Prostate gland (tissue), 2 donors: ENCODE measurements at regions not wholly inside any gene's neighbourhood (a gene's known extent, or its start where the extent isn't known, plus 50 kb on each side); places are given as distances from the start of the nearest gene placed in this dataset.

Experiments used
- DNase-seq: peaks from one replicate; pipeline ENCODE4 v3.0.0-alpha.2; 2019; ENCODE audit warnings: low spot score
- H3K27ac ChIP-seq, 2 donors: fragments of 200-600 bp; sonication (generic); 2 replicates each; pipeline ENCODE4 v1.5.1; 2017 to 2019
- H3K27me3 ChIP-seq: fragments of 200-600 bp; sonication (generic); replicated peaks from 2 replicates; pipeline ENCODE4 v1.5.1; 2019; ENCODE audit not compliant: insufficient read depth
- H3K36me3 ChIP-seq, 2 donors: fragments of 200-600 bp; sonication (generic); 1 replicate in 1 of 2; 2 replicates in 1 of 2; pipeline versions ENCODE4 v1.5.1 to v1.8.1; 2017 to 2019
- H3K4me1 ChIP-seq: fragments of 200-600 bp; sonication (generic); replicated peaks from 2 replicates; pipeline ENCODE4 v1.5.1; 2019
- H3K4me3 ChIP-seq, 2 donors: fragments of 200-600 bp; sonication (generic); 2 replicates each; pipeline ENCODE4 v1.5.1; 2017 to 2019
- H3K9me3 ChIP-seq: fragments of 200-600 bp; sonication (generic); 2 replicates; pipeline ENCODE4 v1.5.1; 2017
- CTCF ChIP-seq, 4 experiments: fragments of 200-600 bp in 2 of 4; fragments of 450-650 bp in 2 of 4; sonication (generic) in 2 of 4; IDR thresholded peaks; 1 replicate in 3 of 4; 2 replicates in 1 of 4; pipeline ENCODE4 v1.5.1; 2016 to 2019; ENCODE audit warnings: antibody characterized with exemption in 4 of 4, mild to moderate bottlenecking in 2 of 4, moderate library complexity in 2 of 4
- POLR2A ChIP-seq: fragments of 450-650 bp; IDR thresholded peaks from one replicate; pipeline ENCODE4 v1.6.1; 2016; ENCODE audit warnings: antibody characterized with exemption, mild to moderate bottlenecking
- POLR2AphosphoS5 ChIP-seq: sonication (generic); formaldehyde crosslinking; IDR thresholded peaks from one replicate; pipeline ENCODE4 v1.6.1; 2017; ENCODE audit warnings: antibody characterized with exemption
- WGBS: methylation state at CpG from one replicate; pipeline ENCODE4 v1.1.5; 2018; 5-methylcytosine and 5-hydroxymethylcytosine counted together
- intact Hi-C: fragments of 100-400 bp; cut with DNase I; formaldehyde crosslinking; loops from one replicate; pipeline ENCODE4 v1.14.2; 2022

GRCh38 chr6:6823568-6824224 lies 235.2 kb downstream of the LY86 start:
- intact Hi-C loops, result no loop called here
- no peak for DNase-seq
- no peaks in the 10 kb centered on the region for H3K4me1 ChIP-seq
- TF ChIP-seq POLR2AphosphoS5, result no peak
- TF ChIP-seq POLR2A, result no peak
- no peak for TF ChIP-seq CTCF (IDR thresholded peaks at IDR 0.05)
- H3K4me3 ChIP-seq, result no peak overlapping the region
- WGBS, result 91% methylated on average over 5 of the region's 5 CpGs
- no peaks in the 10 kb centered on the region for H3K36me3 ChIP-seq
- no peaks in the 10 kb centered on the region for H3K9me3 ChIP-seq
- no peaks in the 10 kb centered on the region for H3K27me3 ChIP-seq
- H3K27ac ChIP-seq, result no peak overlapping the region

- H3K36me3 ChIP-seq, result no peaks in the 10 kb centered on the region
- 91% methylated on average over 6 of the region's 6 CpGs for WGBS
- no peak overlapping the region for H3K4me3 ChIP-seq
- TF ChIP-seq CTCF (IDR thresholded peaks at IDR 0.05) (no peak), POLR2AphosphoS5 (no peak), POLR2A (no peak)
- no peaks in the 10 kb centered on the region for H3K27me3 ChIP-seq
- no peaks in the 10 kb centered on the region for H3K9me3 ChIP-seq
- H3K27ac ChIP-seq, result no peak overlapping the region
- intact Hi-C loops, result no loop called here
- no peak for DNase-seq
- H3K4me1 ChIP-seq, result no peaks in the 10 kb centered on the region
Measured at GRCh38 chr6:6824381-6824780, 235.9 kb downstream of the LY86 start.

- Histone ChIP-seq H3K27ac (no peak overlapping the region), H3K36me3 (no peaks in the 10 kb centered on the region), H3K4me1 (no peaks in the 10 kb centered on the region), H3K27me3 (no peaks in the 10 kb centered on the region), H3K9me3 (no peaks in the 10 kb centered on the region), H3K4me3 (no peak overlapping the region)
- intact Hi-C loops, result no loop called here
- no peak for DNase-seq
- TF ChIP-seq CTCF (IDR thresholded peaks at IDR 0.05) (no peak), POLR2AphosphoS5 (no peak), POLR2A (no peak)
- WGBS, result 48% methylated on average over 11 of the region's 11 CpGs
Measured at GRCh38 chr6:6825193-6825784, 236.8 kb downstream of the LY86 start.

- Histone ChIP-seq H3K27ac (no peak overlapping the region), H3K36me3 (no peaks in the 10 kb centered on the region), H3K4me3 (no peak overlapping the region), H3K9me3 (no peaks in the 10 kb centered on the region), H3K27me3 (no peaks in the 10 kb centered on the region), H3K4me1 (no peaks in the 10 kb centered on the region)
- TF ChIP-seq POLR2AphosphoS5 (no peak), POLR2A (no peak), CTCF (IDR thresholded peaks at IDR 0.05) (no peak)
- DNase-seq, result no peak
- intact Hi-C loops, result no loop called here
- 64% methylated on average over 16 of the region's 16 CpGs for WGBS
Measured at GRCh38 chr6:6826095-6826901, 237.8 kb downstream of the LY86 start.
